ENCODE measurements at regions not wholly inside any gene's neighbourhood (a gene's known extent, or its start where the extent isn't known, plus 50 kb on each side); places are given as distances from the start of the nearest gene placed in this dataset.

- Histone ChIP-seq H3K27me3 (no peaks in the 10 kb centered on the region), H3K4me3 (no peak overlapping the region), H3K36me3 (no peaks in the 10 kb centered on the region), H3K27ac (peak overlapping the region in 3 of 4 donors; percentile 27 to 58 (median 54)), H3K9me3 (no peaks in the 10 kb centered on the region), H3K4me1 (peaks cover 0 to 34% (median 23%) of the 10 kb centered on the region in 4 donors)
- 80 to 88% methylated on average over 4 of the region's 4 CpGs for WGBS, 2 donors
- no peak for TF ChIP-seq EP300 (IDR thresholded peaks at IDR 0.05)
- TF ChIP-seq, protein P1, sequence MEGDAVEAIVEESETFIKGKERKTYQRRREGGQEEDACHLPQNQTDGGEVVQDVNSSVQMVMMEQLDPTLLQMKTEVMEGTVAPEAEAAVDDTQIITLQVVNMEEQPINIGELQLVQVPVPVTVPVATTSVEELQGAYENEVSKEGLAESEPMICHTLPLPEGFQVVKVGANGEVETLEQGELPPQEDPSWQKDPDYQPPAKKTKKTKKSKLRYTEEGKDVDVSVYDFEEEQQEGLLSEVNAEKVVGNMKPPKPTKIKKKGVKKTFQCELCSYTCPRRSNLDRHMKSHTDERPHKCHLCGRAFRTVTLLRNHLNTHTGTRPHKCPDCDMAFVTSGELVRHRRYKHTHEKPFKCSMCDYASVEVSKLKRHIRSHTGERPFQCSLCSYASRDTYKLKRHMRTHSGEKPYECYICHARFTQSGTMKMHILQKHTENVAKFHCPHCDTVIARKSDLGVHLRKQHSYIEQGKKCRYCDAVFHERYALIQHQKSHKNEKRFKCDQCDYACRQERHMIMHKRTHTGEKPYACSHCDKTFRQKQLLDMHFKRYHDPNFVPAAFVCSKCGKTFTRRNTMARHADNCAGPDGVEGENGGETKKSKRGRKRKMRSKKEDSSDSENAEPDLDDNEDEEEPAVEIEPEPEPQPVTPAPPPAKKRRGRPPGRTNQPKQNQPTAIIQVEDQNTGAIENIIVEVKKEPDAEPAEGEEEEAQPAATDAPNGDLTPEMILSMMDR (IDR thresholded peaks at IDR 0.05), result no peak
- TF ChIP-seq POLR2A (IDR thresholded peaks at IDR 0.05), result no peak
- TF ChIP-seq POLR2AphosphoS5 (IDR thresholded peaks at IDR 0.05), result no peak
- no peak for DNase-seq
- intact Hi-C loops (cut with DNase I), result no loop called here
Measured at GRCh38 chr10:31136386-31136785, 104.7 kb upstream of the ZNF438 start.

- H3K27ac ChIP-seq, result peak overlapping the region in 3 of 4 donors; percentile 27 to 58 (median 54)
- WGBS, 2 donors, result 31 to 45% methylated on average over 9 of the region's 9 CpGs
- no peaks in the 10 kb centered on the region for H3K27me3 ChIP-seq
- H3K4me3 ChIP-seq, result no peak overlapping the region
- no peak for DNase-seq
- H3K4me1 ChIP-seq, result peaks cover 0 to 34% (median 23%) of the 10 kb centered on the region in 4 donors
- TF ChIP-seq POLR2A (IDR thresholded peaks at IDR 0.05) (no peak), EP300 (IDR thresholded peaks at IDR 0.05) (no peak), POLR2AphosphoS5 (IDR thresholded peaks at IDR 0.05) (no peak)
- TF ChIP-seq, protein P1 (IDR thresholded peaks at IDR 0.05), result no peak
- intact Hi-C loops (cut with DNase I), result loop anchor here (1.0 kb wide), 1 partner anchor 15 kb away; no protein-coding TSS in a partner anchor
- no peaks in the 10 kb centered on the region for H3K36me3 ChIP-seq
- no peaks in the 10 kb centered on the region for H3K9me3 ChIP-seq
Measured at GRCh38 chr10:31136930-31137885, 105.5 kb upstream of the ZNF438 start.

DNA sequence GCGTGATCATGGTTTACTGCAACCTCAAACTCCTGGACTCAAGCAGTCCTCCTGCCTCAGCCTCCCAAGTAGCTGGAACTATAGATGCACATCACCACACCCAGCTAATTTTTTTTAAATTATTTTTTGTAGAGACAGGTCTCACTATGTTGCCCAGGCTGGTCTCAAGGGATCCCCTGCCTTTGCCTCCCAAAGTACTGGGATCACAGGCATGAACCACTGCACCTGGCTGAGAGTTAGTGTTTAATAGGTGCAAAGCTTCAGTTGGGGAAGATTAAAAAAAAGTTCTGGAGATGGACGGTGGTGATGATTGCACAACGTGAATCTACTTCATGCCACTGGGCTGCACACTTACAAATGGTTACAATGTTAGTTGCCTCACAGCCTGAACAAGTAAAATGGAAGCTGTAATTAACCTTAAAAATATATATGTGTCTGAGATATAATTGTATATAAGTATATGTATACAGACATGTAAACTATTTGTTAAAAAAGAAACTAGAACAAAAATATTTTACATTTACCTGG, 106.4 kb upstream of the ZNF438 start:
- DNase-seq, result no peak
- Histone ChIP-seq H3K36me3 (no peaks in the 10 kb centered on the region), H3K9me3 (no peaks in the 10 kb centered on the region), H3K27me3 (no peaks in the 10 kb centered on the region), H3K27ac (no peak overlapping the region), H3K4me3 (no peak overlapping the region), H3K4me1 (peaks cover 0 to 32% (median 23%) of the 10 kb centered on the region in 4 donors)
- intact Hi-C loops (cut with DNase I), result no loop called here
- no peak for TF ChIP-seq POLR2AphosphoS5 (IDR thresholded peaks at IDR 0.05)
- TF ChIP-seq, protein P1 (IDR thresholded peaks at IDR 0.05), result no peak
- TF ChIP-seq POLR2A (IDR thresholded peaks at IDR 0.05), result no peak
- TF ChIP-seq EP300 (IDR thresholded peaks at IDR 0.05), result no peak
- WGBS, 2 donors, result 42 to 48% methylated on average over 3 of the region's 3 CpGs

DNA sequence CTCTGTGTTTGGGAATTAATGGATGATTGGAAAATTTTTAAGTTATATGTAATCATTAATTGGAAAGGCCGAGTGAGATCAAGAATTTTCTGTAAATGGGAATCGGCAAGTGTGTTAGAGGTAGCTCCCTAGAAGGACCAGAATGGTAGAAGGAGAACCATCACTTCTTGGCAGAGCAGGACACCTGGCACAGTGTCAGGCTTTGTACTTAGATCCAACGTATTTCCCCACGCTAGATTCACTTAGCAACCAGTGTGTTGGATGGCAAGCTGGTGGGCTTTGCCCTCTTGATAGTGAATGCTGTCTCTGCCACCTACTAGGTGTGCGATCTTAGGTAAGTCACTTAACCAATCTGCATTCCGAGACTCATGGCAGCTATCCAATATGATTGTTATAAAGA, 107.8 kb upstream of the ZNF438 start:
- DNase-seq, result no peak
- Histone ChIP-seq H3K36me3 (no peaks in the 10 kb centered on the region), H3K4me3 (no peak overlapping the region), H3K9me3 (no peaks in the 10 kb centered on the region), H3K4me1 (peaks cover 0 to 21% (median 11%) of the 10 kb centered on the region in 4 donors), H3K27ac (no peak overlapping the region), H3K27me3 (no peaks in the 10 kb centered on the region)
- 85 to 92% methylated on average over 6 of the region's 6 CpGs for WGBS, 2 donors
- intact Hi-C loops (cut with DNase I), result no loop called here
- TF ChIP-seq, protein P1 (IDR thresholded peaks at IDR 0.05), result no peak
- TF ChIP-seq POLR2AphosphoS5 (IDR thresholded peaks at IDR 0.05) (no peak), POLR2A (IDR thresholded peaks at IDR 0.05) (no peak), EP300 (IDR thresholded peaks at IDR 0.05) (no peak)

Data from sigmoid colon (tissue), 6 donors.